ENCODE measurements at regions not wholly inside any gene's neighbourhood (a gene's known extent, or its start where the extent isn't known, plus 50 kb on each side); places are given as distances from the start of the nearest gene placed in this dataset.
A peak's percentile ranks its signal among the peaks of the same experiment; 100 is the strongest.
"Not testable (repeated sequence)": the region's sequence is repeated elsewhere in the genome, so short reads cannot be mapped to it uniquely, and the experiment has no call there.

DNA sequence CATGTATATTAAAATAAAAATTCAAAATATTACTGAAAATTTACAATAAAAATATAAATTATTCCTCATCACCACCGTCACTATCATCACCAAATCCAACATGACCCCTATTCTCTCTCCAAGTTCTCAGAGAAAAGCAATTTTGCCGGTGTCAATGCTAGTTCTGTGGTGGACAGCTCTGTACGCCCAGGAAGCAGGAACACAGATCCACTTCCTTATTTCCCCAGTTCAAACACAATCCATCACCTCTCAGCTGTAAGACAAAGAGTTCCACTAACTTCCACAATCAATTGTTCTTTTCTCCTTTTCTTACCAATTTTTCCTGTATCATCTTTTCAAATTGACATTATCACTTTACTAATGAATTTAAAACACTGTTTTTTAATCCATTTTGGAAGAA is 177.0 kb upstream of the LRRC61 start:
- H3K36me3 Mint-ChIP-seq; H3K9me3 Mint-ChIP-seq; H3K4me3 Mint-ChIP-seq; H3K4me1 Mint-ChIP-seq; H3K27ac Mint-ChIP-seq; ATAC-seq; DNase-seq (ENCODE audit: low spot score in 2 of 2): not testable (repeated sequence)

GRCh38 chr7:150147524-150147923 is 175.6 kb upstream of the LRRC61 start:
- not testable (repeated sequence) for H3K4me1 Mint-ChIP-seq; ATAC-seq; H3K27ac Mint-ChIP-seq; H3K36me3 Mint-ChIP-seq; H3K9me3 Mint-ChIP-seq; H3K4me3 Mint-ChIP-seq; DNase-seq (ENCODE audit: low spot score in 2 of 2)

GRCh38 chr7:150156015-150156414 is 167.1 kb upstream of the LRRC61 start:
- DNase-seq (ENCODE audit: low spot score in 2 of 2); ATAC-seq; H3K27ac Mint-ChIP-seq; H3K9me3 Mint-ChIP-seq; H3K4me1 Mint-ChIP-seq; H3K36me3 Mint-ChIP-seq; H3K4me3 Mint-ChIP-seq: not testable (repeated sequence)

- not testable (repeated sequence) for H3K4me1 Mint-ChIP-seq; ATAC-seq; H3K4me3 Mint-ChIP-seq; H3K9me3 Mint-ChIP-seq; H3K36me3 Mint-ChIP-seq; H3K27ac Mint-ChIP-seq; DNase-seq (ENCODE audit: low spot score in 2 of 2)
These were observed 164.5 kb upstream of the LRRC61 start for GRCh38 chr7:150158696-150159095.

DNA sequence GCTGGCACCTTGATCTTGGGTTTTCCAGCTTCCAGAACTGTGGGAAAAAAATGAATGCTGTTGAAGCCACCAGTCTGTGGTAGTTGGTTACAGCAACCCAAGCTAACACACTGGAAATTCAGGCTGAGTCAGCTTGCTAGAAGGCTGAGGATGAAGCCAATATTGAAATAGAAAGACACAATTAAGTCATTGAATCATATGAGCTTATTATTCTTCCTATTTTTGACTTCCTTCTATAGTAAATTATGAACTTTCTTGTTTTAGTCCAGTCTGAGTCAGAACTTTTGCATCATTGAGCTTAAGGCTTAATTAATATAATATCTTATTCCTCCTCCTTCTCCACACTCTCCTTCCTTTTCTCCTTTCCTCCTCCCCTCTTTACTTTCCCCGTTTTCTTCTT is 153.6 kb upstream of the LRRC61 start:
- H3K4me1 Mint-ChIP-seq; H3K9me3 Mint-ChIP-seq; H3K36me3 Mint-ChIP-seq; H3K27ac Mint-ChIP-seq; ATAC-seq; H3K4me3 Mint-ChIP-seq; DNase-seq (ENCODE audit: low spot score in 2 of 2): not testable (repeated sequence)

- not testable (repeated sequence) for H3K9me3 Mint-ChIP-seq; H3K4me3 Mint-ChIP-seq; ATAC-seq; H3K27ac Mint-ChIP-seq; H3K36me3 Mint-ChIP-seq; DNase-seq (ENCODE audit: low spot score in 2 of 2); H3K4me1 Mint-ChIP-seq
These were observed 153.1 kb upstream of the LRRC61 start for GRCh38 chr7:150169943-150170490.

GRCh38 chr7:150183602-150184001 is 139.6 kb upstream of the LRRC61 start:
- not testable (repeated sequence) for H3K36me3 Mint-ChIP-seq; DNase-seq (ENCODE audit: low spot score in 2 of 2); ATAC-seq; H3K9me3 Mint-ChIP-seq; H3K27ac Mint-ChIP-seq; H3K4me1 Mint-ChIP-seq; H3K4me3 Mint-ChIP-seq

- not testable (repeated sequence) for DNase-seq (ENCODE audit: low spot score in 2 of 2); H3K9me3 Mint-ChIP-seq; H3K4me3 Mint-ChIP-seq; H3K36me3 Mint-ChIP-seq; H3K4me1 Mint-ChIP-seq; H3K27ac Mint-ChIP-seq
- peak; percentile 57 for ATAC-seq
These were observed 133.2 kb upstream of the LRRC61 start for GRCh38 chr7:150189963-150190362.

GRCh38 chr7:150192541-150192940 is 130.6 kb upstream of the LRRC61 start:
- H3K4me3 Mint-ChIP-seq; H3K36me3 Mint-ChIP-seq; H3K9me3 Mint-ChIP-seq; H3K27ac Mint-ChIP-seq; H3K4me1 Mint-ChIP-seq; ATAC-seq; DNase-seq (ENCODE audit: low spot score in 2 of 2): not testable (repeated sequence)

GRCh38 chr7:150193866-150194265 is 129.3 kb upstream of the LRRC61 start:
- not testable (repeated sequence) for DNase-seq (ENCODE audit: low spot score in 2 of 2); ATAC-seq; H3K36me3 Mint-ChIP-seq; H3K9me3 Mint-ChIP-seq; H3K4me1 Mint-ChIP-seq; H3K4me3 Mint-ChIP-seq; H3K27ac Mint-ChIP-seq

All from stimulated activated effector memory CD8-positive, alpha-beta T cell treated with anti-CD3 and anti-CD28 coated beads, Interleukin-12 subunit alpha, Interleukin-12 subunit beta, amount 100 ng/mL, for 72 hours (primary cell).